Thyroid gland (tissue), 4 donors: ENCODE measurements at regions not wholly inside any gene's neighbourhood (a gene's known extent, or its start where the extent isn't known, plus 50 kb on each side); places are given as distances from the start of the nearest gene placed in this dataset.

Experiments
- POLR2A ChIP-seq, 2 donors: fragments of 450-650 bp; IDR thresholded peaks; one replicate each; pipeline ENCODE4 v1.6.1; 2017; ENCODE audit warnings: antibody characterized with exemption in 2 of 2, mild to moderate bottlenecking in 2 of 2, moderate library complexity in 1 of 2
- TF ChIP-seq, protein P1 (sequence below), 6 experiments: fragments of 200-600 bp in 3 of 6; fragments of 450-650 bp in 3 of 6; sonication (generic) in 3 of 6; IDR thresholded peaks; one replicate each; pipeline ENCODE4 v1.5.1; 2016 to 2019; ENCODE audit warnings: antibody characterized with exemption in 6 of 6, mild to moderate bottlenecking in 2 of 6, inconsistent platforms in 1 of 6, moderate library complexity in 1 of 6

- TF ChIP-seq, protein P1, sequence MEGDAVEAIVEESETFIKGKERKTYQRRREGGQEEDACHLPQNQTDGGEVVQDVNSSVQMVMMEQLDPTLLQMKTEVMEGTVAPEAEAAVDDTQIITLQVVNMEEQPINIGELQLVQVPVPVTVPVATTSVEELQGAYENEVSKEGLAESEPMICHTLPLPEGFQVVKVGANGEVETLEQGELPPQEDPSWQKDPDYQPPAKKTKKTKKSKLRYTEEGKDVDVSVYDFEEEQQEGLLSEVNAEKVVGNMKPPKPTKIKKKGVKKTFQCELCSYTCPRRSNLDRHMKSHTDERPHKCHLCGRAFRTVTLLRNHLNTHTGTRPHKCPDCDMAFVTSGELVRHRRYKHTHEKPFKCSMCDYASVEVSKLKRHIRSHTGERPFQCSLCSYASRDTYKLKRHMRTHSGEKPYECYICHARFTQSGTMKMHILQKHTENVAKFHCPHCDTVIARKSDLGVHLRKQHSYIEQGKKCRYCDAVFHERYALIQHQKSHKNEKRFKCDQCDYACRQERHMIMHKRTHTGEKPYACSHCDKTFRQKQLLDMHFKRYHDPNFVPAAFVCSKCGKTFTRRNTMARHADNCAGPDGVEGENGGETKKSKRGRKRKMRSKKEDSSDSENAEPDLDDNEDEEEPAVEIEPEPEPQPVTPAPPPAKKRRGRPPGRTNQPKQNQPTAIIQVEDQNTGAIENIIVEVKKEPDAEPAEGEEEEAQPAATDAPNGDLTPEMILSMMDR (IDR thresholded peaks at IDR 0.05) = no peak
- no peak for TF ChIP-seq POLR2A (IDR thresholded peaks at IDR 0.05)
Observed at GRCh38 chr12:25896981-25897380, 61.5 kb upstream of the RASSF8 start.
